ENCODE measurements at regions not wholly inside any gene's neighbourhood (a gene's known extent, or its start where the extent isn't known, plus 50 kb on each side); places are given as distances from the start of the nearest gene placed in this dataset.

- no peak for TF ChIP-seq CTCF (IDR thresholded peaks at IDR 0.05)
These were observed 533.1 kb upstream of the TENM4 start for GRCh38 chr11:79973721-79974617.

GRCh38 chr11:79971255-79971654, 530.4 kb upstream of the TENM4 start:
- TF ChIP-seq CTCF (IDR thresholded peaks at IDR 0.05): no peak

- TF ChIP-seq CTCF (IDR thresholded peaks at IDR 0.05): no peak
These were observed 525.8 kb upstream of the TENM4 start for GRCh38 chr11:79966592-79966991.

- TF ChIP-seq CTCF (IDR thresholded peaks at IDR 0.05): no peak
These were observed 523.2 kb upstream of the TENM4 start for GRCh38 chr11:79963856-79964645.

GRCh38 chr11:79960461-79960860, 519.6 kb upstream of the TENM4 start:
- no peak for TF ChIP-seq CTCF (IDR thresholded peaks at IDR 0.05)

- TF ChIP-seq CTCF (IDR thresholded peaks at IDR 0.05): no peak
These were observed 518.5 kb upstream of the TENM4 start for GRCh38 chr11:79959318-79959717.

- no peak for TF ChIP-seq CTCF (IDR thresholded peaks at IDR 0.05)
These were observed 516.9 kb upstream of the TENM4 start for GRCh38 chr11:79957702-79958101.
